Fibroblast of mammary gland (primary cell): ENCODE measurements at regions not wholly inside any gene's neighbourhood (a gene's known extent, or its start where the extent isn't known, plus 50 kb on each side); places are given as distances from the start of the nearest gene placed in this dataset.

Experiments used
- DNase-seq: peaks from one replicate; pipeline ENCODE4 v3.0.0-alpha.2; 2010; ENCODE audit warnings: low read depth
- H3K4me3 ChIP-seq: 2 replicates; pipeline ENCODE4 v1.5.1; 2011; ENCODE audit warnings: low read depth, mild to moderate bottlenecking, low read length, moderate library complexity; ENCODE audit not compliant: control insufficient read depth
- CTCF ChIP-seq: conservative IDR thresholded peaks from 2 replicates; pipeline ENCODE4 v1.5.1; 2011; ENCODE audit warnings: low read depth, low read length, inconsistent platforms; ENCODE audit not compliant: control insufficient read depth, insufficient read depth

GRCh38 chr11:92711926-92712325 lies 257.5 kb upstream of the MTNR1B start:
- no peak for DNase-seq
- no peak overlapping the region for H3K4me3 ChIP-seq
- no peak for TF ChIP-seq CTCF

- TF ChIP-seq CTCF = no peak
- DNase-seq = no peak
- H3K4me3 ChIP-seq = no peak overlapping the region
Observed at GRCh38 chr11:92714111-92714510, 255.3 kb upstream of the MTNR1B start.

- DNase-seq = no peak
- no peak overlapping the region for H3K4me3 ChIP-seq
- no peak for TF ChIP-seq CTCF
Observed at GRCh38 chr11:92717240-92717639, 252.2 kb upstream of the MTNR1B start.

- no peak overlapping the region for H3K4me3 ChIP-seq
- TF ChIP-seq CTCF = no peak
- DNase-seq = no peak
Observed at GRCh38 chr11:92720385-92720784, 249.1 kb upstream of the MTNR1B start.

GRCh38 chr11:92725352-92725751 lies 244.1 kb upstream of the MTNR1B start:
- no peak for DNase-seq
- no peak overlapping the region for H3K4me3 ChIP-seq
- TF ChIP-seq CTCF = no peak

- no peak overlapping the region for H3K4me3 ChIP-seq
- TF ChIP-seq CTCF = no peak
- DNase-seq = no peak
Observed at GRCh38 chr11:92727123-92727522, 242.3 kb upstream of the MTNR1B start.

- no peak for DNase-seq
- no peak overlapping the region for H3K4me3 ChIP-seq
- TF ChIP-seq CTCF = no peak
Observed at GRCh38 chr11:92727769-92728168, 241.7 kb upstream of the MTNR1B start.
